HG03135 (cell line): ENCODE measurements at regions not wholly inside any gene's neighbourhood (a gene's known extent, or its start where the extent isn't known, plus 50 kb on each side); places are given as distances from the start of the nearest gene placed in this dataset.

Source experiments
- ATAC-seq: cut with Tn5 transposase; IDR thresholded peaks from one replicate; pipeline ENCODE4 v1.9.1; 2021; ENCODE audit warnings: mild to moderate bottlenecking, moderate library complexity; ENCODE audit not compliant: unreplicated experiment

- no peak for ATAC-seq
Measured at GRCh38 chr3:110070161-110070916, 733.0 kb upstream of the DPPA4 start.

- ATAC-seq = no peak
Measured at GRCh38 chr3:110074095-110074494, 736.7 kb upstream of the DPPA4 start.

GRCh38 chr3:110077093-110077492 lies 739.7 kb upstream of the DPPA4 start:
- ATAC-seq = no peak

- ATAC-seq = no peak
Measured at GRCh38 chr3:110093411-110093810, 756.1 kb upstream of the DPPA4 start.

GRCh38 chr3:110093812-110094401 lies 756.6 kb upstream of the DPPA4 start:
- ATAC-seq = no peak

GRCh38 chr3:110099711-110100110 lies 762.4 kb upstream of the DPPA4 start:
- ATAC-seq = no peak

GRCh38 chr3:110101361-110101760 lies 764.0 kb upstream of the DPPA4 start:
- no peak for ATAC-seq

- ATAC-seq = no peak
Measured at GRCh38 chr3:110106805-110107204, 769.5 kb upstream of the DPPA4 start.

GRCh38 chr3:110123946-110124345 lies 786.6 kb upstream of the DPPA4 start:
- no peak for ATAC-seq

GRCh38 chr3:110126065-110126464 lies 788.7 kb upstream of the DPPA4 start:
- ATAC-seq = no peak

- ATAC-seq = no peak
Measured at GRCh38 chr3:110133971-110134370, 796.6 kb upstream of the DPPA4 start.

GRCh38 chr3:110139048-110139447 lies 801.7 kb upstream of the DPPA4 start:
- no peak for ATAC-seq

GRCh38 chr3:110139821-110140220 lies 802.5 kb upstream of the DPPA4 start:
- ATAC-seq = no peak

GRCh38 chr3:110149763-110150162 lies 812.4 kb upstream of the DPPA4 start:
- ATAC-seq = no peak

- no peak for ATAC-seq
Measured at GRCh38 chr3:110157221-110157620, 819.9 kb upstream of the DPPA4 start.

GRCh38 chr3:110164632-110165369 lies 827.5 kb upstream of the DPPA4 start:
- no peak for ATAC-seq

- ATAC-seq = no peak
Measured at GRCh38 chr3:110165370-110165743, 828.0 kb upstream of the DPPA4 start.

GRCh38 chr3:110165753-110166152 lies 828.4 kb upstream of the DPPA4 start:
- ATAC-seq = no peak

GRCh38 chr3:110166791-110167190 lies 829.4 kb upstream of the DPPA4 start:
- ATAC-seq = no peak

GRCh38 chr3:110174908-110175307 lies 837.6 kb upstream of the DPPA4 start:
- no peak for ATAC-seq

GRCh38 chr3:110178965-110179364 lies 841.6 kb upstream of the DPPA4 start:
- ATAC-seq = no peak

- no peak for ATAC-seq
Measured at GRCh38 chr3:110180733-110181132, 843.4 kb upstream of the DPPA4 start.
